ENCODE measurements at regions not wholly inside any gene's neighbourhood (a gene's known extent, or its start where the extent isn't known, plus 50 kb on each side); places are given as distances from the start of the nearest gene placed in this dataset.

- POLR2A ChIA-PET = no interaction called here
- Histone ChIP-seq H3K4me3 (ENCODE audit: low read depth in 2 of 2, low read length in 1 of 2) (no peak overlapping the region), H2AFZ (ENCODE audit: low read depth) (no peak overlapping the region), H3K27me3 (ENCODE audit: insufficient read depth) (no peaks in the 10 kb centered on the region), H3K9ac (no peak overlapping the region), H3K9me2 (no peaks in the 10 kb centered on the region), H3K9me3 (no peaks in the 10 kb centered on the region), H3K36me3 (replicated peaks in 1 of 2; ENCODE audit: control insufficient read depth in 1 of 2, insufficient read depth in 2 of 2, low read length in 1 of 2) (no peaks in the 10 kb centered on the region), H3K4me2 (no peak overlapping the region), H4K20me1 (ENCODE audit: insufficient read depth) (no peaks in the 10 kb centered on the region), H3K4me1 (ENCODE audit: control insufficient read depth in 1 of 2, insufficient read depth in 2 of 2, low read depth in 1 of 2, low read length in 1 of 2) (peaks cover 8 to 16% of the 10 kb centered on the region in 2 experiments; a peak in 3 of 4 replicates), H3F3A (replicated peaks; ENCODE audit: insufficient read depth) (peaks cover 13% of the 10 kb centered on the region), H3K79me2 (ENCODE audit: insufficient read depth) (no peaks in the 10 kb centered on the region), H3K27ac (ENCODE audit: low read depth in 2 of 2, low read length in 1 of 2) (no peak overlapping the region)
- TF ChIP-seq FOXM1 (IDR thresholded peaks at IDR 0.05; ENCODE audit: low read depth) (no peak), TCF12 (IDR thresholded peaks at IDR 0.05) (no peak), YY1 (IDR thresholded peaks at IDR 0.05; ENCODE audit: low read depth) (no peak), SIN3A (IDR thresholded peaks at IDR 0.05; ENCODE audit: borderline replicate concordance, low read depth, low read length) (no peak), FOXJ3 (CRISPR knock-in tag; IDR thresholded peaks at IDR 0.05) (no peak), ELF1 (IDR thresholded peaks at IDR 0.05) (no peak), TEAD4 (IDR thresholded peaks at IDR 0.05; ENCODE audit: borderline replicate concordance, insufficient read depth) (no peak), MXI1 (IDR thresholded peaks at IDR 0.05; ENCODE audit: low read depth, low read length) (no peak), JUND (IDR thresholded peaks at IDR 0.05) (no peak), REST (IDR thresholded peaks at IDR 0.05; ENCODE audit: low read depth, low read length) (no peak)
- no peak for DNase-seq
- whole genome bisulfite sequencing (ENCODE audit: low lambda C conversion rate) = 95% methylated on average over 5 of the region's 5 CpGs
- CTCF ChIA-PET = interaction anchor here (1.0 kb wide), 2 partner anchors 32 to 38 kb away, joined by 3 read pairs; no protein-coding TSS in a partner anchor
Measured at GRCh38 chr2:160670618-160671017, 177.0 kb upstream of the RBMS1 start.

GRCh38 chr2:160672211-160672610, 178.6 kb upstream of the RBMS1 start:
- no peak for DNase-seq
- no peaks in the 10 kb centered on the region for H3K27me3 ChIP-seq (ENCODE audit: insufficient read depth)
- no peaks in the 10 kb centered on the region for H3K9me3 ChIP-seq
- H3K9ac ChIP-seq = no peak overlapping the region
- ChIA-PET POLR2A (no interaction called here), CTCF (no interaction called here)
- H3K4me1 ChIP-seq (ENCODE audit: control insufficient read depth in 1 of 2, insufficient read depth in 2 of 2, low read depth in 1 of 2, low read length in 1 of 2) = peaks cover 2 to 5% of the 10 kb centered on the region in 2 experiments; a peak in 2 of 4 replicates
- H3F3A ChIP-seq (replicated peaks; ENCODE audit: insufficient read depth) = peaks cover 2% of the 10 kb centered on the region
- no peak overlapping the region for H3K4me3 ChIP-seq (ENCODE audit: low read depth in 2 of 2, low read length in 1 of 2)
- no peak overlapping the region for H3K27ac ChIP-seq (ENCODE audit: low read depth in 2 of 2, low read length in 1 of 2)
- 96% methylated on average over 1 of the region's 1 CpG for whole genome bisulfite sequencing (ENCODE audit: low lambda C conversion rate)
- no peak overlapping the region for H3K4me2 ChIP-seq
- H3K79me2 ChIP-seq (ENCODE audit: insufficient read depth) = no peaks in the 10 kb centered on the region
- no peaks in the 10 kb centered on the region for H3K9me2 ChIP-seq
- H2AFZ ChIP-seq (ENCODE audit: low read depth) = no peak overlapping the region
- H3K36me3 ChIP-seq (replicated peaks in 1 of 2; ENCODE audit: control insufficient read depth in 1 of 2, insufficient read depth in 2 of 2, low read length in 1 of 2) = no peaks in the 10 kb centered on the region
- H4K20me1 ChIP-seq (ENCODE audit: insufficient read depth) = no peaks in the 10 kb centered on the region
- no peak for TF ChIP-seq ZBTB33 (IDR thresholded peaks at IDR 0.05; ENCODE audit: borderline replicate concordance, low read depth)
- no peak for TF ChIP-seq CHD2 (IDR thresholded peaks at IDR 0.05; ENCODE audit: low read length, partially characterized antibody)
- TF ChIP-seq REST (IDR thresholded peaks at IDR 0.05; ENCODE audit: low read depth, low read length) = no peak
- TF ChIP-seq RAD21 (IDR thresholded peaks at IDR 0.05; ENCODE audit: low read length) = no peak
- TF ChIP-seq IRF3 (IDR thresholded peaks at IDR 0.05; ENCODE audit: low read depth, low read length) = no peak
- TF ChIP-seq FOXM1 (IDR thresholded peaks at IDR 0.05; ENCODE audit: low read depth) = no peak
- TF ChIP-seq JUND (IDR thresholded peaks at IDR 0.05) = no peak
- no peak for TF ChIP-seq MAX (IDR thresholded peaks at IDR 0.05; ENCODE audit: low read depth)
- no peak for TF ChIP-seq MEF2A (IDR thresholded peaks at IDR 0.05; ENCODE audit: borderline replicate concordance, low read depth)
- TF ChIP-seq GABPA (IDR thresholded peaks at IDR 0.05; ENCODE audit: low read depth) = no peak
- no peak for TF ChIP-seq FOXJ3 (CRISPR knock-in tag; IDR thresholded peaks at IDR 0.05)
- no peak for TF ChIP-seq SMC3 (IDR thresholded peaks at IDR 0.05; ENCODE audit: low read depth, low read length)
- TF ChIP-seq SIN3A (IDR thresholded peaks at IDR 0.05; ENCODE audit: borderline replicate concordance, low read depth, low read length) = no peak

All from SK-N-SH (cell line).